HG02571 (cell line): ENCODE measurements at regions not wholly inside any gene's neighbourhood (a gene's known extent, or its start where the extent isn't known, plus 50 kb on each side); places are given as distances from the start of the nearest gene placed in this dataset.
"Not testable (repeated sequence)": the region's sequence is repeated elsewhere in the genome, so short reads cannot be mapped to it uniquely, and the experiment has no call there.

Source experiments
- ATAC-seq: cut with Tn5 transposase; IDR thresholded peaks from one replicate; pipeline ENCODE4 v1.9.1; 2021; ENCODE audit warnings: mild to moderate bottlenecking, moderate library complexity; ENCODE audit not compliant: unreplicated experiment

DNA sequence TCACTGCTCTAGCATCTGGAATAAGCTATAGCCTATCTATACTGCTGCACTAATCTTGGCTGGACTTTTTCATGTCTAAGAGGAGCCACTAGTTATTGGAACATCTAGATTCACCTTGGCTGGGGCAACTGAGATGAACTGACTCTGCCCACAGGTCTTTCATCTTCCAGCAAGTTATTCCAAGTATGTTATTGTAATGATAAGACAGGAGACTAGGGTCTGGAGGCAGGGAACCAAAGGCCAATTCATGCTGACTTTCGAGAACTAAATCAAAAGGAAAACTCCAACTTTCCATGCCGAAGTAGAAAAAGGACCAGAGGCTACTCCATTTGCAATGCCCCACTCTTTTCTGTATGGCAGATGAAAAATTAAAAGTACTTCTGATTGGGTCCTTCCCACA lies 1243.0 kb upstream of the RAG2 start:
- no peak for ATAC-seq

DNA sequence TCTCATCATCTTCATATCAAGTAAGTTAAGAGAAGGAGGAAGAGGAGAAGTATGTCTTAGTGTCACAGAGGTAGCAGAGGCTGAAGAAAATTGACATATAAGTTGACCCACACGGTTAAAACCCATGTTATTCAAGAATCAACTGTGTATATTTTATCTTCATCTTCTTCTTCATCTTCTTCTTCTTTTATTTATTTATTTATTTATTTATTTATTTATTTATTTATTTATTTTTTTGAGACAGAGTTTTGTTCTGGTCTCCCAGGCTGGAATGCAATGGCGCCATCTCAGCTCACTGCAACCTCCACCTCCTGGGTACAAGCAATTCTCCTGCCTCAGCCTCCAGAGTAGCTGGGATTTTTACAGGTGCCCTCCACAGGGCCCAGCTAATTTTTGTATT lies 1242.3 kb upstream of the RAG2 start:
- ATAC-seq, result not testable (repeated sequence)

DNA sequence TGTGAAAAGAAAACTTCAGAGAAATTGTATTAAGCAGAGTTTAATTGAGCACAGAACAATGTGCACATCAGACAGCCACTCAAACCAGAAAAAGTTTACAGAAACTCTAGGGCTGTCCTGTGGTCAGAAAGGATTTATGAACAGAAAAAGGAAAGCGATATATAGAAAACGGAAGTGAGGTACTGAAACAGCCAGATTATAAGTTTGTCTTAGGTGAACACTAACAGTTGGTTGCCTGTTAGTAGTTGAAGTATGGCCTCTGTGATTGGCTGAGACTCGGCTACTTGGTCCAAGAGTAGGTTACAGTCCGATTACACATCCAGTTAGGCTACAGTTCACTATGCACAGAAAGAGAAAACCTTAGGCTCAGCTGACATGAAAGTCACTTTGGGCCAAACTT lies 1232.5 kb upstream of the RAG2 start:
- ATAC-seq, result no peak

- ATAC-seq, result no peak
These were observed 1219.8 kb upstream of the RAG2 start for GRCh38 chr11:37817727-37818270.

DNA sequence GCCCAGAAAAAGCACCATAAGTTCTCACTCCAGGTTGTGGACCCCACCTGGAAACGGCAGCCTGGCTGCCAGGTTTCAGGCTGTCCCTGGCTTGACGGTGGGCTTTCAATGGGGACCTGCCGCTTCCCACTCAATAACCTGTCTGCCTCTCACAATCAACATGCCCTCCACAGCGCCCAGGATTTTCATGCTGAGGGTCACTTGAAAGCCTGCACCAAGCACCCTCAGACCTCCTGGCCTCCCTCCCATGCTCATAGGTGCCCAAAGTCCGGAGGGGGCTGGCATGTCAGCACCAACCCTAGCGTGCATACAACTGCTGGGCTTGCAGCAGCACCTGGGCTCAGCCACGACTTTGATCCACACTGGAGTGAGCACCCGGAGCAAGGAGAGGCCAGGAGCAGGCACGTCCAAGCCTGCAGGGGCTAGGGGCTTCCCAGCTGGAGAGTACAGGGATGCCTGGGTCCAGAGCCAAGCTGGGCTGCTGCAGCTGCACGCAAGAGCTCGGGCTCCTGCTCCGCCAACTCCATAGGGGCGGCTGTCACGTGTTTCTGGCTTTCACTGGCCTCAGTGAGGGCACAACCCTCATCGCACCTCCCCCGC lies 1214.3 kb upstream of the RAG2 start:
- ATAC-seq, result no peak

DNA sequence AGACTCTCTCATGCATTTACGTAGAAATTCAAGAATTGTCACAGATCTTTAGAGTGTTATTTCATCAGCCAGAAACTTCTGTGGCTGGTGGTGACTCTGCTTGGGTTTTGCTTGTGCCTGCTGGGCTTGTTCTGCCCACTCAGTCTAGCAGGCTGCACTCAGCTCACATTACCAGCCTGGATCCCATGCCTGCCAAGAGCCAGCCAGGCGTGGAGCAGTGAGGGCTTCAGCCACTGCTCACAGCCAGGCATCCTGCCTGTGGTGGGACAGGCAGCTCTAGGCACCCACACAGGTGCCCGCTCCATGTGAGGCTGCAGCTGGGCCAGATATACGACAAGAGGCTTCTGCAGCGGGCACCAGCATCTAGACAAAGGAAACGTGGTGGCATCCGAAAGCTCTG lies 1213.3 kb upstream of the RAG2 start:
- ATAC-seq, result no peak

DNA sequence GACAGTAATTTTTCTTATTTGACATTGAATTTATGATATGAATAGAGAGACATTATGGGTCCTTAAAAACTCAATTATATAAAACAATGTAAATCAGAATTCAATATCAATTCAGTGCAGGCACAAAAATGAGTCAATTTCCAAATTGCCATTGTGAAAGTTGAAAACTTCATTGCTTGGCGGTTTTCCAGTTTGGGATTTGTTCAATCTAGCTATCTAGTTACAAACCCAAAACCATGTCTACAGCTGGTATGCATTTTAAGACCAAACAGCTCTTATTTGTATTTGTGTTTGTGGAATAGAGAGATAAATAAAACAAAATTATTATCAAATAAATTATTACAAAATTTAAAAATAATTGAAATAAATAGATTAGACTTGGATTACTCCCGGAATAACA lies 1206.6 kb upstream of the RAG2 start:
- no peak for ATAC-seq

DNA sequence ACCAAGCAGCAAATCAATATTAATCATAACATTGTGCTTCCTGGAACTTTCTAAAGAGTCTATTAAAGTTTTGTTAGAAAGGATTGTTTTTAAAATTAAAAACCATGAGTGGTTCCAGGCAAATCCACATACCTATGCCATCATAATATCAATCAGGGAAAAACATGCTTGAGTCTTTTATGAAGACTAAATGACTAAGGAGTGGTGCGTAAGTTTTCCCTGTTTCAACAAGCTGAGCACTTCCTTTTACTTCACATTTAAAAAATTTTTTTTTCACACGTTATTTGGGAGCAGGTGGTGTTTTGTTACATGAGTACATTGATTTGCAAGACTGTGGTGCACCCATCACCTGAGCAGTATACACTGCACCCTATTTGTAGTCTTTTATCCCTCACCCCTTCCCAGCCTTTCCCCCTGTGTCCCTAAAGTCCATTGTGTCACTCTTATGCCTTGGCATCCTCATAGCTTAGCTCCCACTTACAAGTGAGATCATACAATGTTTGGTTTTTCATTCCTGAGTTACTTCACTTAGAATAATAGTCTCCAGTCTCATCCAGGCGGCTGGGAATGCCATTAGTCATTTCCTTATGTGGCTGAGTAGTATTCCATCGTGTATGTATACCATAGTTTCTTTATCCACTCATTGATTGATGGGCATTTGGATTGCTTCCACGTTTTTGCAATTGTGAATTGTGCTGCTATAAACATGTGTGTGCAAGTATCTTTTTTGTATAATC lies 1190.3 kb upstream of the RAG2 start:
- no peak for ATAC-seq

GRCh38 chr11:37786214-37786755 lies 1188.2 kb upstream of the RAG2 start:
- ATAC-seq, result no peak

DNA sequence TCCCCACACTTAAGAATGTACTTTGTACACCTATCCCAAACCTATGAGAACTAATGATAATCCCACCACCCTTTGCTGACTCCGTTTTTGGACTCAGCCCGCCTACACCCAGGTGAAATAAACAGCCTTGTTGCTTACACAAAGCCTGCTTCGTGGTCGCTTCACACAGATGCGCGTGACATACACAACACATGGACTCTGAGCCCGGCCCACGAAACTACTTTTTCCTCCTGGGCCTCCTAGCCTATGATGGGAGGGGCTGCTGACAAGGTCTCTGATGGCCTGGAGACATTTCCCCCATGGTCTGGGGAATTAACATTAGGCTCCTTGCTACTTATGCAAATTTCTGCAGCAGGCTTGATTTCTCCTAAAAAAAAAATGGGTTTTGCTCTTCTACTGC lies 1176.4 kb upstream of the RAG2 start:
- no peak for ATAC-seq

- no peak for ATAC-seq
These were observed 1172.1 kb upstream of the RAG2 start for GRCh38 chr11:37770145-37770544.

GRCh38 chr11:37762079-37762478 lies 1164.0 kb upstream of the RAG2 start:
- ATAC-seq, result no peak

DNA sequence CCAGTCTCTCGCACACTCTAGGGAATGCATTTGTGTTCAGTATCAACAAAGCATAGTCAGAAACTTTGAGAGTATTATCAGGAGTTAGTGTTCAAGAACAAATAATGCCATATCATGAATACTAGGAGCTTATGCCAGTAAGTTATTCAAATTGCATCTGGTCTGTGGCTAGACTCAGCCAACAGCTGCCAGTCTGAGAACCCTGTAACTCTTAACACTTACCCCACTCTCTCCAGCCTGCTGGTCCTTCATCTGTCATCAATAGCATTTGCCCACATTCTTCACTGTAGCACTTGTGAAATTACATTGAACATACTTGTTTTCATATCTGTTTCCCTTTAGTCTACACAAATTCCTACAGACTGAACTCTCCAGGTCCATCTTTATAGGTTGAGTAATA lies 1157.5 kb upstream of the RAG2 start:
- ATAC-seq, result no peak

- no peak for ATAC-seq
These were observed 1150.6 kb upstream of the RAG2 start for GRCh38 chr11:37748641-37749040.

DNA sequence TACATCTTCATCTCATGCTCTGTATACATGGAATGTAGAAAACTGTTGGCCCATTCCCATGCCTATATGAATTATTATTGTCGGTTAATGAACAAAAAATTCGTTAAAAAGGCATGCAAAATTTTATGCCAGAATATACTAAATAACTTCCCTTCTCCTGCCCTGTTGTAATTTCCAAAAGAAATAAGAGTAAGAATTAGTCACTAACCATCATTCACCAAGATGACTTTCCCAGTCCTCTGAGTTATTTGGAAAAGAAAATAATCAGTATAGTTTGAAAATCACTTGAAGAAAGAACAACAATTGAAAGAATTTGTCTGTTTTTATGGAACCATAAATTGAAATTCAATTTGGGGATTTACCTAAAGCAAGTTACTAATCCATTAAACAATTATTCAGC lies 1149.1 kb upstream of the RAG2 start:
- no peak for ATAC-seq

- no peak for ATAC-seq
These were observed 1129.3 kb upstream of the RAG2 start for GRCh38 chr11:37727371-37727770.

DNA sequence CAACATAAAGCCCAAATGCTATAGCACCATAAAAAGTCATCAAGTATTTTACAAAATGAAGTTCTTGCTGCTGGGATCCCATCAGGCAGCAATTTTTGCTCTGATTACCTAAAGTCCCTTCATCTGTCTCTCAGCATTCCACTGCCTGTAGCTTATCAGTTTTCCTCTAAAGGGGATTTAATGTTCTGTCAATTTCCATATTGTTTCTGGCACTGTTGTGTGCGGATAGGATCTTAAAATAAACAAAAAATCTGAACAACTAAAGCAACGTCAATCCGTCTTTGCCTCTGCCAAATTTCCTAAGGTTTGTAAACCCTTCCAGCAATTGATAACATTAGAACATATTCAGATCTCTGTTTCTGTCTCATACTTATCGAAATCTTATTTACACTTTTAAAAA lies 1126.3 kb upstream of the RAG2 start:
- ATAC-seq, result no peak

DNA sequence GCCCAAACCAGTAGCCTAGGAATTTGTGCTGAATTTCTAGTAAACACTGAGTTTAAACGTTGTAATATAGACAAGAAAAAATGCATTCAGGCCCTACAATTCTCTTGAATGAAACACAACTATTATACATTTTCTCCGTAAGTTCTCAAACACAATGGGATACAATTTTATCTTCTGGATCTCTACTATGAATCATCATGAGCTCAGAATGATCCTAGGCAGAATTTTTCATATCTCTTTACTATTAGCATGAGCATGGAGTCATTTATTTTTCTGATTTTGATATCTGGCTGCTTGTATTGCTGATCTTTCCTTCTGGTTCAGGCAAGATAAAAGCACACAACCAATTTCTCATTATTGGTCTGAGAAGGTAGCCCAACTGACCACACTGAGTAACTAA lies 1123.4 kb upstream of the RAG2 start:
- ATAC-seq, result no peak

GRCh38 chr11:37718431-37718999 lies 1120.5 kb upstream of the RAG2 start:
- ATAC-seq, result no peak

GRCh38 chr11:37712251-37712650 lies 1114.2 kb upstream of the RAG2 start:
- ATAC-seq, result no peak

DNA sequence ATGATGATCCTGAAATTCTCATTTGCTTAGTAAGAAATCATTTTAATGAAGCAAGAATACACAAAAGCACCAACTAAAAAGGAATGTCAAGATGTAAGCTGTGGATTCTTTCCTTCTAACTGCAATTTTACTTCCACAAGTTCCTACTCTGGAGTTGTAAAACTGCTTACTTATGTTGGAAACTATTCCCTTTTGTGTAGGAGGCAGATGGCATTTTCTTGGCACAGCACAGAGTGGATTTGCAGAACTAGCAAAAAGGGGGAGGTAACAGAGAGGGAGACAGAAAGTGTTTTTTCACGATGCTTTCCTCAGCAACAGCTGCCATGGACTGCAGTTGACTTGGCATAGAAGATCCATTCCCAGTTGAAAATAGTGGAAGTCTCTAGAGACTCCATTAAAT lies 1112.0 kb upstream of the RAG2 start:
- no peak for ATAC-seq

DNA sequence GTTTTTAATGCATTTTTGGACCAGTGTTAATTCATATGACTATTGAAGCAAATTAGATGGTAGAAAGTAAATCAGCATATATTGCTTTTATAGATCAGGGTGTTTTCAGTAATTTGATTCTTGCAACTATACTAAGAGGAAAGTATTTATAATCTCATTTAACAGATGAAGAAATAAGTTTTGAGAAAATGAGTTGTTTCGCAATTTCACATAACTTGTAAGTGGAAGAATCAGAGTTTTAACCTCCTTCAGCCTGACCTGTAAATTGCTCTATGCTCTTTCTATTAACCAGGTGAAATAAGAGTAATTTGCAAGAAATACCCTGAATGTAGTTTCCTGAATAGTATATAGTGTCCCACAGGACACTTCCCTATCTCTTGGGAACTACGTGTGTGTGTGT lies 1106.8 kb upstream of the RAG2 start:
- ATAC-seq, result no peak
